Activated naive CD4-positive, alpha-beta T cell treated with anti-CD3 and anti-CD28 coated beads for 36 hours (primary cell): ENCODE measurements at regions not wholly inside any gene's neighbourhood (a gene's known extent, or its start where the extent isn't known, plus 50 kb on each side); places are given as distances from the start of the nearest gene placed in this dataset.

Source experiments
- CTCF ChIA-PET: fragments of 350-600 bp; sonication (Branson Sonifier 250); formaldehyde crosslinking; loops from one replicate; lab custom pipeline; 2021; ENCODE audit warnings: antibody characterized with exemption; lab: Charles Lee
- DNase-seq: peaks from one replicate; pipeline ENCODE4 v3.0.0-alpha.2; 2020
- H3K27ac Mint-ChIP-seq: one replicate; pipeline ENCODE4 v1.8.0; 2021; ENCODE audit warnings: mild to moderate bottlenecking, mixed read lengths
- H3K27me3 Mint-ChIP-seq: one replicate; pipeline ENCODE4 v1.8.0; 2021; ENCODE audit warnings: low read depth, mixed read lengths
- H3K36me3 Mint-ChIP-seq: one replicate; pipeline ENCODE4 v1.8.0; 2021; ENCODE audit warnings: low read depth, mixed read lengths
- H3K4me1 Mint-ChIP-seq: one replicate; pipeline ENCODE4 v1.8.0; 2021; ENCODE audit warnings: low read depth, mixed read lengths
- H3K4me3 Mint-ChIP-seq: one replicate; pipeline ENCODE4 v1.8.0; 2021; ENCODE audit warnings: mild to moderate bottlenecking, moderate library complexity, mixed read lengths
- H3K9me3 Mint-ChIP-seq: one replicate; pipeline ENCODE4 v1.8.0; 2021; ENCODE audit warnings: mixed read lengths
- intact Hi-C: fragments of 100-400 bp; cut with micrococcal nuclease; formaldehyde crosslinking; loops from one replicate; pipeline ENCODE4 v1.15.1; 2023

- H3K4me3 Mint-ChIP-seq, result no peak overlapping the region
- H3K9me3 Mint-ChIP-seq, result no peaks in the 10 kb centered on the region
- intact Hi-C loops, result no loop called here
- H3K27me3 Mint-ChIP-seq, result no peaks in the 10 kb centered on the region
- no peaks in the 10 kb centered on the region for H3K36me3 Mint-ChIP-seq
- CTCF ChIA-PET, result no interaction called here
- no peak for DNase-seq
- H3K27ac Mint-ChIP-seq, result no peak overlapping the region
- H3K4me1 Mint-ChIP-seq, result no peaks in the 10 kb centered on the region
These were observed 71.8 kb downstream of the FUNDC1 start for GRCh38 chrX:44470816-44471215.

GRCh38 chrX:44462850-44463249 lies 79.8 kb downstream of the FUNDC1 start:
- CTCF ChIA-PET, result no interaction called here
- Mint-ChIP-seq H3K27me3 (no peaks in the 10 kb centered on the region), H3K4me3 (no peak overlapping the region), H3K9me3 (peaks cover 3% of the 10 kb centered on the region), H3K27ac (no peak overlapping the region), H3K36me3 (no peaks in the 10 kb centered on the region), H3K4me1 (no peaks in the 10 kb centered on the region)
- intact Hi-C loops, result no loop called here
- no peak for DNase-seq

- Mint-ChIP-seq H3K9me3 (no peaks in the 10 kb centered on the region), H3K27me3 (no peaks in the 10 kb centered on the region), H3K27ac (no peak overlapping the region), H3K4me1 (no peaks in the 10 kb centered on the region), H3K36me3 (no peaks in the 10 kb centered on the region), H3K4me3 (no peak overlapping the region)
- DNase-seq, result no peak
- CTCF ChIA-PET, result no interaction called here
- intact Hi-C loops, result no loop called here
These were observed 83.2 kb downstream of the FUNDC1 start for GRCh38 chrX:44459501-44459900.

- H3K4me3 Mint-ChIP-seq, result no peak overlapping the region
These were observed 86.0 kb downstream of the FUNDC1 start for GRCh38 chrX:44456685-44457084.

GRCh38 chrX:44451056-44451455 lies 91.6 kb downstream of the FUNDC1 start:
- DNase-seq, result no peak
- peaks cover 3% of the 10 kb centered on the region for H3K9me3 Mint-ChIP-seq
- H3K27me3 Mint-ChIP-seq, result no peaks in the 10 kb centered on the region
- H3K4me1 Mint-ChIP-seq, result no peaks in the 10 kb centered on the region
- CTCF ChIA-PET, result no interaction called here
- H3K27ac Mint-ChIP-seq, result no peak overlapping the region
- intact Hi-C loops, result no loop called here
- H3K36me3 Mint-ChIP-seq, result no peaks in the 10 kb centered on the region
- no peak overlapping the region for H3K4me3 Mint-ChIP-seq

More at GRCh38 chrX:44456685-44457084, 86.0 kb downstream of the FUNDC1 start:
- no peaks in the 10 kb centered on the region for H3K36me3 Mint-ChIP-seq
- H3K4me1 Mint-ChIP-seq, result no peaks in the 10 kb centered on the region
- no peaks in the 10 kb centered on the region for H3K9me3 Mint-ChIP-seq
- H3K27ac Mint-ChIP-seq, result no peak overlapping the region
- CTCF ChIA-PET, result no interaction called here
- intact Hi-C loops, result no loop called here
- H3K27me3 Mint-ChIP-seq, result no peaks in the 10 kb centered on the region
- DNase-seq, result no peak

GRCh38 chrX:44447214-44447613 lies 95.4 kb downstream of the FUNDC1 start:
- H3K27me3 Mint-ChIP-seq, result no peaks in the 10 kb centered on the region
- H3K36me3 Mint-ChIP-seq, result no peaks in the 10 kb centered on the region
- CTCF ChIA-PET, result no interaction called here
- no peaks in the 10 kb centered on the region for H3K4me1 Mint-ChIP-seq
- H3K9me3 Mint-ChIP-seq, result peaks cover 3% of the 10 kb centered on the region
- no peak for DNase-seq
- intact Hi-C loops, result no loop called here
- H3K4me3 Mint-ChIP-seq, result no peak overlapping the region
- no peak overlapping the region for H3K27ac Mint-ChIP-seq

GRCh38 chrX:44440006-44440405 lies 96.5 kb upstream of the EFHC2 start:
- Mint-ChIP-seq H3K36me3 (no peaks in the 10 kb centered on the region), H3K4me3 (no peak overlapping the region), H3K27ac (no peak overlapping the region), H3K27me3 (no peaks in the 10 kb centered on the region), H3K4me1 (no peaks in the 10 kb centered on the region), H3K9me3 (no peaks in the 10 kb centered on the region)
- CTCF ChIA-PET, result no interaction called here
- intact Hi-C loops, result no loop called here
- no peak for DNase-seq

- CTCF ChIA-PET, result no interaction called here
- no peaks in the 10 kb centered on the region for H3K36me3 Mint-ChIP-seq
- intact Hi-C loops, result no loop called here
- no peaks in the 10 kb centered on the region for H3K27me3 Mint-ChIP-seq
- H3K4me1 Mint-ChIP-seq, result no peaks in the 10 kb centered on the region
- no peaks in the 10 kb centered on the region for H3K9me3 Mint-ChIP-seq
- no peak for DNase-seq
- H3K4me3 Mint-ChIP-seq, result no peak overlapping the region
- no peak overlapping the region for H3K27ac Mint-ChIP-seq
These were observed 95.8 kb upstream of the EFHC2 start for GRCh38 chrX:44439242-44439794.

GRCh38 chrX:44435047-44435446 lies 91.6 kb upstream of the EFHC2 start:
- no peak overlapping the region for H3K4me3 Mint-ChIP-seq
- no peaks in the 10 kb centered on the region for H3K27me3 Mint-ChIP-seq
- CTCF ChIA-PET, result no interaction called here
- no peaks in the 10 kb centered on the region for H3K36me3 Mint-ChIP-seq
- no peak overlapping the region for H3K27ac Mint-ChIP-seq
- H3K4me1 Mint-ChIP-seq, result no peaks in the 10 kb centered on the region
- no peak for DNase-seq
- intact Hi-C loops, result no loop called here
- no peaks in the 10 kb centered on the region for H3K9me3 Mint-ChIP-seq

GRCh38 chrX:44433556-44433955 lies 90.1 kb upstream of the EFHC2 start:
- H3K4me3 Mint-ChIP-seq, result no peak overlapping the region
- no peak overlapping the region for H3K27ac Mint-ChIP-seq
- no peaks in the 10 kb centered on the region for H3K36me3 Mint-ChIP-seq
- H3K4me1 Mint-ChIP-seq, result no peaks in the 10 kb centered on the region
- H3K9me3 Mint-ChIP-seq, result no peaks in the 10 kb centered on the region
- no peaks in the 10 kb centered on the region for H3K27me3 Mint-ChIP-seq
- intact Hi-C loops, result no loop called here
- CTCF ChIA-PET, result no interaction called here
- no peak for DNase-seq

GRCh38 chrX:44432641-44433040 lies 89.2 kb upstream of the EFHC2 start:
- CTCF ChIA-PET, result no interaction called here
- H3K36me3 Mint-ChIP-seq, result no peaks in the 10 kb centered on the region
- intact Hi-C loops, result no loop called here
- no peak overlapping the region for H3K27ac Mint-ChIP-seq
- H3K4me3 Mint-ChIP-seq, result no peak overlapping the region
- no peaks in the 10 kb centered on the region for H3K9me3 Mint-ChIP-seq
- no peaks in the 10 kb centered on the region for H3K27me3 Mint-ChIP-seq
- no peaks in the 10 kb centered on the region for H3K4me1 Mint-ChIP-seq
- DNase-seq, result no peak

GRCh38 chrX:44431194-44431593 lies 87.7 kb upstream of the EFHC2 start:
- CTCF ChIA-PET, result no interaction called here
- no peaks in the 10 kb centered on the region for H3K4me1 Mint-ChIP-seq
- no peak overlapping the region for H3K27ac Mint-ChIP-seq
- no peak overlapping the region for H3K4me3 Mint-ChIP-seq
- intact Hi-C loops, result no loop called here
- no peaks in the 10 kb centered on the region for H3K9me3 Mint-ChIP-seq
- no peaks in the 10 kb centered on the region for H3K27me3 Mint-ChIP-seq
- no peaks in the 10 kb centered on the region for H3K36me3 Mint-ChIP-seq
- DNase-seq, result no peak

- Mint-ChIP-seq H3K36me3 (no peaks in the 10 kb centered on the region), H3K27me3 (no peaks in the 10 kb centered on the region), H3K4me3 (no peak overlapping the region), H3K4me1 (no peaks in the 10 kb centered on the region), H3K27ac (no peak overlapping the region), H3K9me3 (no peaks in the 10 kb centered on the region)
- CTCF ChIA-PET, result no interaction called here
- intact Hi-C loops, result no loop called here
- no peak for DNase-seq
These were observed 85.6 kb upstream of the EFHC2 start for GRCh38 chrX:44428989-44429627.
